Stimulated activated CD4-positive, alpha-beta T cell treated with anti-CD3 and anti-CD28 coated beads, Interleukin-1b, Interleukin-23, amount 100 ng/mL, for 4 hours (primary cell): ENCODE measurements at regions not wholly inside any gene's neighbourhood (a gene's known extent, or its start where the extent isn't known, plus 50 kb on each side); places are given as distances from the start of the nearest gene placed in this dataset.

Experiments
- DNase-seq, 2 donors: peaks; one replicate each; pipeline ENCODE4 v3.0.0-alpha.2; 2020; ENCODE audit warnings: low read depth in 2 of 2

- no peak for DNase-seq
These were observed 106.5 kb downstream of the TPRA1 start for GRCh38 chr3:127483902-127484591.

GRCh38 chr3:127483005-127483641 is 107.4 kb downstream of the TPRA1 start:
- no peak for DNase-seq

GRCh38 chr3:127482216-127483004 is 108.1 kb downstream of the TPRA1 start:
- DNase-seq = no peak

- no peak for DNase-seq
These were observed 110.2 kb downstream of the TPRA1 start for GRCh38 chr3:127480196-127480954.

GRCh38 chr3:127479449-127479848 is 111.1 kb downstream of the TPRA1 start:
- no peak for DNase-seq

GRCh38 chr3:127478922-127479321 is 111.6 kb downstream of the TPRA1 start:
- DNase-seq = no peak

GRCh38 chr3:127477396-127477795 is 113.1 kb downstream of the TPRA1 start:
- DNase-seq = no peak

GRCh38 chr3:127476936-127477335 is 113.6 kb downstream of the TPRA1 start:
- DNase-seq = no peak

GRCh38 chr3:127475975-127476705 is 114.4 kb downstream of the TPRA1 start:
- no peak for DNase-seq

- no peak for DNase-seq
These were observed 115.1 kb downstream of the TPRA1 start for GRCh38 chr3:127475391-127475790.

- DNase-seq = no peak
These were observed 117.1 kb downstream of the TPRA1 start for GRCh38 chr3:127473244-127474024.

- no peak for DNase-seq
These were observed 118.0 kb downstream of the TPRA1 start for GRCh38 chr3:127472506-127472905.

GRCh38 chr3:127471142-127471541 is 119.4 kb downstream of the TPRA1 start:
- DNase-seq = no peak

GRCh38 chr3:127469760-127470159 is 120.8 kb downstream of the TPRA1 start:
- no peak for DNase-seq

GRCh38 chr3:127467391-127467790 is 123.1 kb downstream of the TPRA1 start:
- DNase-seq = no peak

GRCh38 chr3:127464642-127465041 is 125.9 kb downstream of the TPRA1 start:
- no peak for DNase-seq

- DNase-seq = no peak
These were observed 128.3 kb downstream of the TPRA1 start for GRCh38 chr3:127462111-127462655.

GRCh38 chr3:127461286-127461910 is 129.1 kb downstream of the TPRA1 start:
- no peak for DNase-seq

GRCh38 chr3:127459891-127460290 is 130.6 kb downstream of the TPRA1 start:
- DNase-seq = no peak
